Activated CD4-positive, alpha-beta T cell treated with anti-CD3 and anti-CD28 coated beads, Interleukin-2, Interleukin-6, amounts not matched to agents 100 ng/mL and 50 ng/mL, durations not matched to agents 16 hours and 8 hours (primary cell): ENCODE measurements at regions not wholly inside any gene's neighbourhood (a gene's known extent, or its start where the extent isn't known, plus 50 kb on each side); places are given as distances from the start of the nearest gene placed in this dataset.

Source experiments
- DNase-seq: peaks from one replicate; pipeline ENCODE4 v3.0.0-alpha.2; 2020

GRCh38 chr14:99100497-99101270 is 171.3 kb downstream of the BCL11B start:
- no peak for DNase-seq

- DNase-seq, result no peak
Measured at GRCh38 chr14:99101855-99102461, 170.0 kb downstream of the BCL11B start.

GRCh38 chr14:99116741-99117295 is 155.2 kb downstream of the BCL11B start:
- DNase-seq, result no peak

GRCh38 chr14:99117671-99118045 is 154.3 kb downstream of the BCL11B start:
- DNase-seq, result no peak

- DNase-seq, result no peak
Measured at GRCh38 chr14:99118046-99118721, 153.8 kb downstream of the BCL11B start.

- no peak for DNase-seq
Measured at GRCh38 chr14:99118946-99119345, 153.1 kb downstream of the BCL11B start.
